ENCODE measurements at regions not wholly inside any gene's neighbourhood (a gene's known extent, or its start where the extent isn't known, plus 50 kb on each side); places are given as distances from the start of the nearest gene placed in this dataset.
"Not testable (repeated sequence)": the region's sequence is repeated elsewhere in the genome, so short reads cannot be mapped to it uniquely, and the experiment has no call there.

GRCh38 chr11:82404981-82405380 lies 328.7 kb downstream of the FAM181B start:
- no peak for TF ChIP-seq CTCF (IDR thresholded peaks at IDR 0.05; ENCODE audit: low read depth, low read length, missing control alignments)
- no peak for DNase-seq (ENCODE audit: extremely low read depth, low read depth)
- no peak overlapping the region for H3K4me3 ChIP-seq (replicated peaks; ENCODE audit: low read depth, low read length)

- no peak for DNase-seq (ENCODE audit: extremely low read depth, low read depth)
- no peak for TF ChIP-seq CTCF (IDR thresholded peaks at IDR 0.05; ENCODE audit: low read depth, low read length, missing control alignments)
- H3K4me3 ChIP-seq (replicated peaks; ENCODE audit: low read depth, low read length), result no peak overlapping the region
Measured at GRCh38 chr11:82403640-82404305, 329.9 kb downstream of the FAM181B start.

- no peak overlapping the region for H3K4me3 ChIP-seq (replicated peaks; ENCODE audit: low read depth, low read length)
- DNase-seq (ENCODE audit: extremely low read depth, low read depth), result no peak
- TF ChIP-seq CTCF (IDR thresholded peaks at IDR 0.05; ENCODE audit: low read depth, low read length, missing control alignments), result no peak
Measured at GRCh38 chr11:82398300-82398815, 335.3 kb downstream of the FAM181B start.

- H3K4me3 ChIP-seq (replicated peaks; ENCODE audit: low read depth, low read length); DNase-seq (ENCODE audit: extremely low read depth, low read depth): not testable (repeated sequence)
Measured at GRCh38 chr11:82396639-82397038, 337.0 kb downstream of the FAM181B start.

- no peak for TF ChIP-seq CTCF (IDR thresholded peaks at IDR 0.05; ENCODE audit: low read depth, low read length, missing control alignments)
- DNase-seq (ENCODE audit: extremely low read depth, low read depth), result no peak
- H3K4me3 ChIP-seq (replicated peaks; ENCODE audit: low read depth, low read length), result no peak overlapping the region
Measured at GRCh38 chr11:82384308-82384707, 349.4 kb downstream of the FAM181B start.

GRCh38 chr11:82373781-82374542 lies 359.7 kb downstream of the FAM181B start:
- no peak overlapping the region for H3K4me3 ChIP-seq (replicated peaks; ENCODE audit: low read depth, low read length)
- no peak for TF ChIP-seq CTCF (IDR thresholded peaks at IDR 0.05; ENCODE audit: low read depth, low read length, missing control alignments)
- no peak for DNase-seq (ENCODE audit: extremely low read depth, low read depth)

GRCh38 chr11:82365351-82365750 lies 368.3 kb downstream of the FAM181B start:
- no peak overlapping the region for H3K4me3 ChIP-seq (replicated peaks; ENCODE audit: low read depth, low read length)
- TF ChIP-seq CTCF (IDR thresholded peaks at IDR 0.05; ENCODE audit: low read depth, low read length, missing control alignments), result no peak
- no peak for DNase-seq (ENCODE audit: extremely low read depth, low read depth)

All from HFF-Myc (cell line).